ENCODE measurements at regions not wholly inside any gene's neighbourhood (a gene's known extent, or its start where the extent isn't known, plus 50 kb on each side); places are given as distances from the start of the nearest gene placed in this dataset.
"Not testable (repeated sequence)": the region's sequence is repeated elsewhere in the genome, so short reads cannot be mapped to it uniquely, and the experiment has no call there.

GRCh38 chr3:134704133-134704532 lies 53.3 kb upstream of the KY start:
- DNase-seq: no peak

GRCh38 chr3:134704556-134704955 lies 53.7 kb upstream of the KY start:
- peak; percentile 36 for DNase-seq

- DNase-seq: no peak
These were observed 57.2 kb upstream of the KY start for GRCh38 chr3:134707908-134708597.

GRCh38 chr3:134708671-134709070 lies 57.8 kb upstream of the KY start:
- no peak for DNase-seq

GRCh38 chr3:134709076-134709475 lies 58.3 kb upstream of the KY start:
- DNase-seq: no peak

- DNase-seq: peak; percentile 95
These were observed 58.9 kb upstream of the KY start for GRCh38 chr3:134709561-134710312.

- DNase-seq: no peak
These were observed 59.5 kb upstream of the KY start for GRCh38 chr3:134710313-134710680.

GRCh38 chr3:134711284-134711683 lies 60.5 kb upstream of the KY start:
- no peak for DNase-seq

- no peak for DNase-seq
These were observed 62.8 kb upstream of the KY start for GRCh38 chr3:134713671-134714070.

- DNase-seq: no peak
These were observed 67.9 kb upstream of the KY start for GRCh38 chr3:134718726-134719125.

- DNase-seq: no peak
These were observed 70.4 kb upstream of the KY start for GRCh38 chr3:134721214-134721613.

- DNase-seq: no peak
These were observed 72.1 kb upstream of the EPHB1 start for GRCh38 chr3:134722969-134723368.

GRCh38 chr3:134729649-134730048 lies 65.4 kb upstream of the EPHB1 start:
- DNase-seq: no peak

GRCh38 chr3:134737516-134737915 lies 57.5 kb upstream of the EPHB1 start:
- no peak for DNase-seq

- DNase-seq: not testable (repeated sequence)
These were observed 55.0 kb upstream of the EPHB1 start for GRCh38 chr3:134740077-134740476.

GRCh38 chr3:134742202-134742601 lies 52.9 kb upstream of the EPHB1 start:
- no peak for DNase-seq

GRCh38 chr3:134743006-134743405 lies 52.1 kb upstream of the EPHB1 start:
- peak; percentile 57 for DNase-seq
